AG09309 (cell line): ENCODE measurements at regions not wholly inside any gene's neighbourhood (a gene's known extent, or its start where the extent isn't known, plus 50 kb on each side); places are given as distances from the start of the nearest gene placed in this dataset.
"Not testable (repeated sequence)": the region's sequence is repeated elsewhere in the genome, so short reads cannot be mapped to it uniquely, and the experiment has no call there.

Source experiments
- DNase-seq: peaks from one replicate; pipeline ENCODE4 v3.0.0-alpha.2; 2010; ENCODE audit warnings: low read depth
- H3K4me3 ChIP-seq: 2 replicates; pipeline ENCODE4 v1.5.1; 2011; ENCODE audit warnings: mild to moderate bottlenecking, low read depth, low read length, moderate library complexity; ENCODE audit not compliant: control insufficient read depth
- CTCF ChIP-seq: IDR thresholded peaks from 2 replicates; pipeline ENCODE4 v1.5.1; 2011; ENCODE audit warnings: mild to moderate bottlenecking, low read depth, low read length, inconsistent platforms; ENCODE audit not compliant: insufficient read depth, control insufficient read depth; ENCODE audit errors: missing control alignments

DNA sequence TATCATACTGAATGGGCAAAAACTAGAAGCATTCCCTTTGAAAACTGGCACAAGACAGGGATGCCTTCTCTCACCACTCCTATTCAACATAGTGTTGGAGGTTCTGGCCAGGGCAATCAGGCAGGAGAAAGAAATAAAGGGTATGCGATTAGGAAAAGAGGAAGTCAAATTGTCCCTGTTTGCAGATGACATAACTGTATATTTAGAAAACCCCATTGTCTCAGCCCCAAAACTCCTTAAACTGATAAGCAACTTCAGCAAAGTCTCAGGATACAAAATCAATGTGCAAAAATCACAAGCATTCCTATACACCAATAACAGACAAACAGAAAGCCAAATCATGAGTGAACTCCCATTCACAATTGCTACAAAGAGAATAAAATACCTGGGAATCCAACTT is 52.5 kb upstream of the CCDC71L start:
- not testable (repeated sequence) for DNase-seq, H3K4me3 ChIP-seq

DNA sequence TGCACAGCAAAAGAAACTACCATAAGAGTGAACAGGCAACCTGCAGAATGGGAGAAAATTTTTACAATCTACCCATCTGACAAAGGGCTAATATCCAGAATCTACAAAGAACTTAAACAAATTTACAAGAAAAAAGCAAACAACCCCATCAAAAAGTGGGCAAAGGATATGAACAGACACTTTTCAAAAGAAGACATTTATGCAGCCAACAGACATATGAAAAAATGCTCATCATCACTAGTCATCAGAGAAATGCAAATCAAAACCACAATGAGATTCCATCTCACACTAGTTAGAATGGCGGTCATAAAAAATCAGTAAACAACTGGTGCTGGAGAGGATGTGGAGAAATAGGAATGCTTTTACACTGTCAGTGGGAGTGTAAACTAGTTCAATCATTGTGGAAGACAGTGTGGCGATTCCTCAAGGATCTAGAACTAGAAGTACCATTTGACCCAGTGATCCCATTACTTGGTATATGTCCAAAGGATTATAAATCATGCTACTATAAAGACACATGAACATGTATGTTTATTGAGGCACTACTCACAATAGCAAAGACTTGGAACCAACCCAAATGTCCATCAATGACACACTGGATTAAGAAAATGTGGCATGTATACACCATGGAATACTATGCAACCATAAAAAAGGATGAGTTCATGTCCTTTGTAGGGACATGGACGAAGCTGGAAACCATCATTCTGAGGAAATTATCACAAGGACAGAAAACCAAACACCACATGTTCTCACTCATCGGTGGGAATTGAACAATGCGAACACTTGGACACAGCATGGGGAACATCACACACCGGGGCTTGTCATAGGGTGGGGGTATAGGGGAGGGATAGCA is 53.9 kb upstream of the CCDC71L start:
- not testable (repeated sequence) for H3K4me3 ChIP-seq
- peak; percentile 29 for DNase-seq

GRCh38 chr7:106715730-106716129 is 54.8 kb upstream of the CCDC71L start:
- no peak for DNase-seq

GRCh38 chr7:106717254-106717954 is 56.4 kb upstream of the CCDC71L start:
- no peak for TF ChIP-seq CTCF
- no peak for DNase-seq
- H3K4me3 ChIP-seq, result no peak overlapping the region

More at GRCh38 chr7:106715730-106716129, 54.8 kb upstream of the CCDC71L start:
- TF ChIP-seq CTCF, result no peak
- no peak overlapping the region for H3K4me3 ChIP-seq

DNA sequence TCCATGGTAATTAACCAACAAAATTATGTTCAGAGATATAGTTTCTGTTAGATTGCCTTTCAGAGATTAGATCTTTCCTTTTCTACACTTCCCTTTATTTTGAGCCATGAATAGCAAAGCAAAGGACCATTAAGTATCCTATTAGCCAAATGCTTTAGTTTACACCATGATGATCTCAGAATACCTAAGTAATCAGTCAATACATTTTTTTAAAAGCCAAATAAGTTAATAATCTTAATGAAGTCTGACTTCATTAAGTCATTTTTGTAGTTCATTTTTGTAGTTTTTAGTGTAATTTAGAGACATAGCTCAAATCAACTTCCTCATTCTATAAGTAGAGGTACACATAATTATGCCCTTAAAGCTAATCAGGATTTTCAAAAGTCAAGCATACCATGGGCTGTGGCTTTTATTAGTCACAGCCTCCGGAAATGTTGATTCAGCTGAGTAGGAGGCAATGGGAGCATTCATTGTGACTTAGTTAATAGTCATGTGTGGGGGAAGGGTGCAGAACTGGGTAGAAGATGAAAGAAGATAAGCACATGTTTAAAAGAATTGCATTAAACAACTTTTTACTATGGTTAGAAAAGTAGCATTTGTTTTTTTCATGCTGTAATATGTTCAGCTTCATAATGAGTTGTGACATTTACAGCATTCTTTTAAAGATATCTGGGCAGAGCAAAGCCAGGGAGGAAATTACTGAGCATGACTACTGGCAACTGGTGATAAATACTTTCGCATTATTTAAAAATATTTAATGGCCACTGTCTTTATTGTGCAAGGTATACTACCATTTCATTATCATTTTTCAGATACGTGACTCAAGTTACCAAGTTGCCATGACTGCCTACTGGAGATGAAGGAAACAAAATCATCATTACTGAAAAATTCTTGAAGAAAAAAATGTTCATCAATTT is 57.3 kb upstream of the CCDC71L start:
- peak; percentile 98 for DNase-seq
- no peak overlapping the region for H3K4me3 ChIP-seq
- no peak for TF ChIP-seq CTCF

DNA sequence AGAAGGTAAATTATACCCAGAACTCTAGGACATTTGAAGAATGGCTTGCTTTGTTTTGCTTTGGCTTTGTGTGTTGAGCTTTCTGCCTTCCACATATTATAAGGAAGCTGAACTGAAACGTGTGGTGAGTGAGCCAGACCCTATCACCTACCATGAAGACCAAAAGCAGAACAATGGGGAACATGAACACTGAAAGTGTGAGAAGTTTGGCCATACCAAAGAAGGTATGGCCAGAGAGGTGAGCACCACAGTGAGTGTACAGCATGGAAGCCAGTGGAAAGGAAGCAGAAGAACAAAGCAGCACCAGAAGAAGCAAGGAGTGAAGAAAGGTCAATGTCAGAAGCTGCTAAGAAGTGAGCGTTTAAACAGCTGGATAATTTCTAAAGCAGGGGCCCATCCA is 59.7 kb upstream of the CCDC71L start:
- H3K4me3 ChIP-seq, result no peak overlapping the region
- DNase-seq, result no peak

More for the DNA sequence above, 59.7 kb upstream of the CCDC71L start:
- TF ChIP-seq CTCF, result no peak
